HG02981 (cell line): ENCODE measurements at regions not wholly inside any gene's neighbourhood (a gene's known extent, or its start where the extent isn't known, plus 50 kb on each side); places are given as distances from the start of the nearest gene placed in this dataset.

Experiments used
- ATAC-seq: cut with Tn5 transposase; IDR thresholded peaks from one replicate; pipeline ENCODE4 v1.9.1; 2021; ENCODE audit warnings: mild to moderate bottlenecking, moderate library complexity; ENCODE audit not compliant: unreplicated experiment

- ATAC-seq: no peak
Observed at GRCh38 chr12:93318720-93319522, 58.8 kb upstream of the NUDT4 start.

GRCh38 chr12:93319523-93320050, 58.1 kb upstream of the NUDT4 start:
- ATAC-seq: no peak

- no peak for ATAC-seq
Observed at GRCh38 chr12:93322784-93323183, 54.9 kb upstream of the NUDT4 start.

GRCh38 chr12:93323625-93324329, 53.9 kb upstream of the NUDT4 start:
- no peak for ATAC-seq

- no peak for ATAC-seq
Observed at GRCh38 chr12:93325855-93326254, 51.9 kb upstream of the NUDT4 start.
